ENCODE measurements at regions not wholly inside any gene's neighbourhood (a gene's known extent, or its start where the extent isn't known, plus 50 kb on each side); places are given as distances from the start of the nearest gene placed in this dataset.

DNA sequence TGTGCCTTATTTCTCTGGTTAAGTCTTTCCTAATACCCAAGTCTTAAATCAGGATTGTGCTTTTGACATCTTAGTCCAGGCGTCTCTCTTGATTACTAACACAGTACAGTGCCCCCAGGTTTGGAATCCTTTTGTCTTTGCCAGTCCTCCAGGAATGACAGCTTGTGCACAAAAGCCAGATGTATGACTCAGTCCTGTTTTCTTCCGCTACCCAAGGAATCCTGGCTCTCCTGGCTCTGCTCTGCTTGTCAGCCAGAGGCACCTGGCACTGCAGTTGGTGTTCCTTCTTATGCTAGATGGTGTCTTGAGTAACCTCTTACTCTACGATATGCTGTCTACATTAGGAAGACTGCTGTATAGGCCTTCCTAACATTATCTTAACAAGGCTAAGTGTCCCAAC lies 728.2 kb upstream of the NECTIN3 start:
- TF ChIP-seq, protein P1, sequence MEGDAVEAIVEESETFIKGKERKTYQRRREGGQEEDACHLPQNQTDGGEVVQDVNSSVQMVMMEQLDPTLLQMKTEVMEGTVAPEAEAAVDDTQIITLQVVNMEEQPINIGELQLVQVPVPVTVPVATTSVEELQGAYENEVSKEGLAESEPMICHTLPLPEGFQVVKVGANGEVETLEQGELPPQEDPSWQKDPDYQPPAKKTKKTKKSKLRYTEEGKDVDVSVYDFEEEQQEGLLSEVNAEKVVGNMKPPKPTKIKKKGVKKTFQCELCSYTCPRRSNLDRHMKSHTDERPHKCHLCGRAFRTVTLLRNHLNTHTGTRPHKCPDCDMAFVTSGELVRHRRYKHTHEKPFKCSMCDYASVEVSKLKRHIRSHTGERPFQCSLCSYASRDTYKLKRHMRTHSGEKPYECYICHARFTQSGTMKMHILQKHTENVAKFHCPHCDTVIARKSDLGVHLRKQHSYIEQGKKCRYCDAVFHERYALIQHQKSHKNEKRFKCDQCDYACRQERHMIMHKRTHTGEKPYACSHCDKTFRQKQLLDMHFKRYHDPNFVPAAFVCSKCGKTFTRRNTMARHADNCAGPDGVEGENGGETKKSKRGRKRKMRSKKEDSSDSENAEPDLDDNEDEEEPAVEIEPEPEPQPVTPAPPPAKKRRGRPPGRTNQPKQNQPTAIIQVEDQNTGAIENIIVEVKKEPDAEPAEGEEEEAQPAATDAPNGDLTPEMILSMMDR (IDR thresholded peaks at IDR 0.05) = no peak
- TF ChIP-seq POLR2A (IDR thresholded peaks at IDR 0.05) = no peak

Measured in uterus (tissue), 2 donors.